PC-3 (cell line): ENCODE measurements at regions not wholly inside any gene's neighbourhood (a gene's known extent, or its start where the extent isn't known, plus 50 kb on each side); places are given as distances from the start of the nearest gene placed in this dataset.

ENCODE experiments used
- CTCF ChIP-seq: fragments of 300-600 bp; sonication (generic); conservative IDR thresholded peaks from 2 replicates; pipeline ENCODE4 v1.5.1; 2017; ENCODE audit warnings: antibody characterized with exemption, low read depth, mild to moderate bottlenecking, low read length
- EZH2 ChIP-seq: fragments of 300-600 bp; sonication (generic); IDR thresholded peaks from one replicate; pipeline ENCODE4 v1.6.1; 2017; ENCODE audit warnings: antibody characterized with exemption, mild to moderate bottlenecking, low read length; ENCODE audit not compliant: unreplicated experiment

GRCh38 chr5:29175774-29176173 lies 2017.7 kb upstream of the CDH6 start:
- no peak for TF ChIP-seq CTCF
- TF ChIP-seq EZH2: no peak
